Lung microvascular endothelial cell (primary cell): ENCODE measurements at regions not wholly inside any gene's neighbourhood (a gene's known extent, or its start where the extent isn't known, plus 50 kb on each side); places are given as distances from the start of the nearest gene placed in this dataset.

ENCODE experiments used
- DNase-seq, 2 donors: peaks; one replicate each; pipeline versions ENCODE4 v3.0.0 to v3.0.0-alpha.2; 2010; ENCODE audit warnings: low read depth in 2 of 2

DNA sequence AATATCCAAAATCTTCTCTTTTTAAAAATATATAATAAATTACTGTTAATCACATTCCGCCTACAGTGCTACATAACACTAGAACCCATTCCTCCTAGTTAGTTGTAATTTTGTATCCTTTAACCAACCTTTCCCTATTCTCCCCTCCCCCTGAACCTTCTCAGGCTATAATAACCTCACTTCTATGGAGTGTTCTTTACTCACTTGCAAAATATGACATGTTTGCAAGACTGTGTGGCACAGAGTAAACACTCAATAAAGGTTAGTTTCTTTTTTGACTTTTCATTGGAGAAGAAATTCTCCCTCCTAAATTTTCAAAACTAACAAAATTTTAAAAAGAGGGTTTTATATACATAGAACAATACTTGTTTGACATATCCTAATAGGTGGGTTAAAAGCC is 147.0 kb downstream of the FOXA2 start:
- no peak for DNase-seq

DNA sequence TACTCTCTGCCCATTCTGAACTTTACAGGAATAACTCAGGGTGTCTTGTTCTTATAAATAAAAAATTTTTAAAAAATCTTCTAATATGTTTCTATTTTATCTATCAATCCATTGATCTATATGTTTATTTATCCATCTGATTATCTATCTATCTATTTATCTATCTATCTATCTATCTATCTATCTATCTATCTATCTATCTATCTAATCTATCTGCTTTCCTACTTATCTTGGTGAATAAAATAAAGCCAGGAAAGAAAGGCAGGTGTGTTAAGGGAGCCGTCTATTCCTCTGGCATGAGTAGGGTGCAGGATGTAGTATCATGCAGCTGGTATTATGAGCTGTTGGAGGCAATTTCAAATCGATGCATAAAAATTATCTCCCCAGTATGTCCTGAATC is 153.0 kb downstream of the FOXA2 start:
- no peak for DNase-seq

DNA sequence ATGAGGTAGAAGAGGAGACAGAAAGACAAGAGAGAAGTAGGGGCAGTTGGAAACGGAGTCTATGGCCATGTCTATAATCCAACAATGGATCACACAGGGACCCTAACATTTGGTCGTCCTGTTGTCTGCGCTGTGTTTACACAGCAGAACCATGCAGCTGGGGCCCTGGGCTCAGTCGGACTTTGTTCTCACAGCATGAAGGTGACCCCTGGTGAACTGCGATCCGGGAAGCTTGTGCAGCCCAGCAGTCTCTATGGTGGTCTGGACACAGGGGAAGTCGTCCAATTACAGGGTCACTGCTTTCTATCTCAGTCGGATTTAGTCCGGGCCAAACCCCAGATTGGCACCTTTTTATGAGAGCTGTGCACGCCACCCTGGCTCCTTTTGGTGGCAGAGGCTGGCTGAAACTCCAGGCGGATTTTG is 153.6 kb downstream of the FOXA2 start:
- no peak for DNase-seq

DNA sequence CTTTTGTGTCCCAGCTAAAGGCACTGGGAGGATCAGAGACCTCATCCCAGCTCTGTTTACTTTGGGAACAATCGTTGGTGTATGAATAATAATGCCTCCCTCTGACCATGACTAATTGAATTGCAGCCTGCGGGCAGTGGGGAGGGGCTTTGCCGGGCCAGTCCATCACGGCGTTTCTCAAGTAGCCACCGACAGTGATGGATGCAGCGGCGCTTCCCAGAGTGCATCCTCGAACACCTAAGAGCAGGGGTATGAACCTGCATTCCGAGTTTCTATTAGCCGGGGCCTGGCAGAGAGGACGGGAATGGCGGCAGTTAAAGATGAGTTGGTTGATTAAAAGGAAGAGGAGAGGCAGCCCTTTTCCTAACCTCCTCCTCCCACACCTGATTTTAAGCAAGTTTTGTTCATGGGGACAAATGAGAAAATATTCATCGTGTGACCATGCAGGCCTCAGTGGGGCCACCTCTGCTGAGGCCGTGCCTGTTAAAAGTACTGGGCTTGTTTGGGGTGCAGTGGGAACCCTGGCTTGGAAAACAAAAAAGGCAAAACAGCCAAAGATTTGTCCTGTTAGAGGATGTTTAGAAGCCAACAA is 154.1 kb downstream of the FOXA2 start:
- DNase-seq, result no peak

DNA sequence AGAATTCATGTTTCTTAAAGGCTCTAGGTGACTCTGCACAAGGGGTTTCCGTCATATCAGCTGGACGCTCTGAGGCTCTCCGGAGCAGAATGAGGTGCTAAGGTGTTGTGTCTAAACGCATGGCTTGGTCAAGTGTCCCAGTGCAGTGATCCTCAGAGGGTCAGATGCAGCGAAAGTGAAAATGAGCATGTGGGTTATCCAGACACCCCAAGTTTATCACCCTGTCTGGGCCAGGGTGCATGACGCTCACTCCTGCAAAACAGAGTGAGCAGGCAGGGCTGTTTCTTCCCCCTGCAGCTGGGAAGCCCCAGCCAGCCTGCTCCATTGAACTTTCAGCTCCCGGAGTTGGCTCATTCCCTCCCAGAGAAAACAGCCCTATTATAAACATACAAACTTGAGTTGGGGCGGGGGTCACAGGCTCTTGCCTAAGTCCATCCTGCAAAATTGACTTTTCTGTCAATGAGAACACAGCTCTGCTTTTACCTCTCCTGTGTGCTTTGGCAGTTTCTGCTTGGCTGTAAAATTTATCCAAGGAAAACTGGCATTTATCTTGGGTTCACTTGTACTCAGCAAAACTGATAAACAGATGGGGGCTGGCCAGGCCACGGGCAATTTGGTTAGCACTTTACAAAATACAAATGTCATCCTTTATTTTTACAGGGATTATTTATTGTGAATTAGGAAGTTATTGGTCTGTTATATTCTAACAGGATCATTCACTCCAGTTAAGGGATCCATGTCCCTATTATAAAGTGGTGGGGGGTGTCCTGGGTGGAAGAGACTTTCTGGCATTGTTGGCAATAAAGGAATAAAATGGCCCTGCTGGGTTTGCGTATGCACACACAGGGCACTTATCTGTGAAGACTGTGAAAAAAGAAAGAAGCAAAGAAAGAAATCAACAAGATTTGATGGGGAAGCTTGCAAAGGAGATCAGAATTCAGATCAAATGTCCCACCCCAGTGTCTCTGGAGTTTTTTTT is 154.9 kb downstream of the FOXA2 start:
- no peak for DNase-seq

DNA sequence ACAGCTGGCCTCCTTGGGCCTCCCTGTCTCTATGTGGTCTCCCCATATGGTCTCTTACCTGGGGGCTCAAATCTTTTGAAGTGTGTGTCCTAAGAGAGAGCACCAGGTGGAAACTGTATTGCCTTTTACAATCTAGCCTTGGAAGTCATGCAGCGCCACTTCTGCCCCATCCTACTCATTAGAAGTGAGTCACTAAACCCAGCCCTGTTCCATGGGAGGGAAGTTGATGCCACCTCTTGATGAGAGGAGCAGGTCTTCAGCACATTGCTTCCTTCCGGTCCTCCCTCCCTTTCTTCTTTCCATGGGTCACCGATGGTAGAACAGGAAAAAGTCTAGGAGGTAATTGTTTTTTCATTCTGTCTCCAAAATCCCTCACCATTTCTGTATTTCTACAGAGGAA is 156.3 kb downstream of the FOXA2 start:
- DNase-seq, result no peak

DNA sequence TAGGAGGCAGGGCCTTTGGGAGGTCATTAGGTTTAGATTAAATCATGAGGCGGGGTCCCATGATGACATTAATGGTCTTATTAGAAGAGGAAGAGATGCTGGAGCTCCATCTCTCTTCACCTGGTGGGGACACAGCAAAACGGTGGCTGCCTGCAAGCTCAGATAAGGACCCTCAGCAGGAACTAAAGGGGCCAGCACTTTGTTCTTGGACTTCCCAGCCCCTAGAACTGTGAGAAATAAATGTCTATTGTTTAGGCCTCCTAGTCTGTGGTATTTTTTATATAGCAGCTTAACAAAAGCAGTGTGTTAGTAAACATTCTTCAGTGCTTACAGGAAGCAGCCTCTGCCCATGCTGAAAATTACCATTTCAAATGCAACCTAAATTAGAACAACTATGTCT is 157.6 kb downstream of the FOXA2 start:
- DNase-seq, result no peak

DNA sequence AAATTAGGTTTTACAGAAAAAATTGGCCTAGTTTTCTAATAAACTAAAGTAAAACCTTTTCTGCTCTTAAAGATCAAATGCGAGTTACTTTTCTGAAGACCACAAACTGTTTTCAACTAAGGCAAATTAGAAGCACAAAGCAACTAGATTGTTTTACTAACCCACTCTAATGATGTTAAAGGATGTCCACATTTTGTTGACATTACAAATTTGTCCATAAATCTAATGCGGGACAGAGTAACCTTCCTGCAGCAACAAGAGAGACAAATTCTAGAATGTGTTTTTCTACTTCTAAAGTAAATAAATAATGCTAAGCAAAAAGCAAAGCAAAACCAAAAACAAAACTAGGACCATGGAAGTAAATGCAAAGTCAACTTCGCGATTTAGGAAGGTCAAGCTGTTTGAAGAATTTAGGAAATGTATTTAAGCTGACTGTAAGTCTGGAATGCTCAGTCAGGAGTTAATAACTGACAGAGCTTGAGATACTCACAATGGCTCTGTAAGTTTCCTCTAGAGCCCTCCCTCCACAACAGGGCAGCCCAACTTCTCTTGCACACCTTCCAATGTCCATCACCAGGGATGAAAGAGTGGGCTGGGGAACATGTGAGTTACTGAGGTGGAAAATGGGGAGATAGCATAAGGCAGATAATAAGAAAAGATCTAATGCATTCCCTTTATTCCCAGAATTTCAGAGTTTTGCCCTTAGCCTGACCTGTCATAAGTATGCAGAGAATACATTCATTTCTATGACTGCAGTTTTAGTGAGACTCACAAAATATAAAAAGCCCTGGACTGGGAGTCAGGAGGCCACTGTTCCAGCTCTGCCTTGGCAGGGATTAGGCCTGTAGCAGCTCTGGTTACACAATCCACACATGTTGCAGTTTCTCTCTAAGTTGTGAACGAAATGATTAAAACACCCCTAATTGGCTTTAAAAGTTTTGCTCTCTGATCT is 158.8 kb downstream of the FOXA2 start:
- no peak for DNase-seq

DNA sequence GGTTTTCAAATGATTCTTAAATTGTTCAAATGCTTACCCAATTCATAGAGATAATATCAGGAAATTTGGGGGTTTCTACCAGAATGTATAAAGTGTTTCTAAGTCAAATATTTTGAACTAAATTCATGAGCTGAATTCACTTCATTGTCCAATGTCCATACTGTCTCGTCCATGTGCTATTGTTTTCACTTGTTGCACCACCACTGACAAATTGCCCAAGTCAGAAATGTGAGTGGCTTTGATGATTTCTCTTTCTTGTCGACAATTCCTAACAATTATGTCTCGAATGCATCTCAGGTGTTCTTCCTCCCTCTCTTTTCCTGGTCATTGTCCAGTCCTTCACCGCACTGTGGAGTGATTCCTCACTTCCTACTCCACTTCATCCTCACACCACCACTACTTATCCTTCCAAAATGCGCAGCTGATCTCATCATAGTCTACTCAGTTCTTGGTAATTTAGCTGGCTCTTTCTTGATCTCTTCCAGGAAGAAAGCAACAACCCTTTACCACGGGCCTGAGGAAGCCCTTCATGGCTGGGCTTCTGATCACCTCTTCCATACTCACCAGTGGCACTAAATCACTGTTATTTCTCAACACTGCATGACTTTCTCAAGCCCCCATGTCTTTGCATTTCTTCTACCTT is 161.1 kb downstream of the FOXA2 start:
- no peak for DNase-seq

DNA sequence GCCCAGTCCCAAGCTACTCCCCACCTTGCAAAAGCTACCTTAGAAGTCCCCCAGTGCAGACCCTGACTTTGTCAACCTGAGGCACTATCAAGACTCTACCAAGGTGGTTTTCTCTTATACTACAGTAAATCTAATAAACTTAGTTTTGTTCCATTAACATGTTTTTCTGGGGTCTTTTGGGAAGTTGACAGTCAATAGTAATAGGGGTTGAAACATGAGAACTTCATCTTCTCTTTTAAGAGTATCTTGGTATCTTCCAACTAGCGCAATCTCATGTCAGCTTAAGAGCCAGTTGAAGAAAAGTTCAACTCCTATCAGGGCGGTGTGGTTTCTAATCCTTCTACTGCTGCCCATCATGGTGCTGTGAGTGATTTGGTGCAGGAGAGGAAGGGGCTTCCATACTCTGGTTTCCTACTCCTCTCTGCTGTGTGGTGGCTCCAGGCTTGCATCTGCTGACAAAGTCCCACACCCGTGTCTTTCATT is 164.2 kb downstream of the FOXA2 start:
- DNase-seq, result no peak

DNA sequence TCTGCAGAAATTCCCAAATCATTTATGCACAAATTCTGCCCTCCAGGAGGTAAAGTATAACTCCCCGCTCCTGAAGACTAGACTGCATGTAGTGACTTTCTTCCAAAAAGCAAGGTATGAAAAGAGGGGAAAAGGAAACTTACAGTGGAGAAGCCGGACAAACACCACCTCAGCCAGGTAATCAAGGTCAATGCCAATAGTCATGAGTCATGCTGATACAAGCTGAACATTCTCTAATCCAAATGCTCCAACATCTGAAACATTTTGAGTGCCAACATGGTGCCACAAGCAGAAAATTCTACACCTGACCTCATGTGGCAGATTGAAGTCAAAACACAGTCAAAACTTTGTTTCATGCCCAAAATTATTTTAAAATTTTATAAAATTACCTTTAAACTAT is 165.6 kb downstream of the FOXA2 start:
- no peak for DNase-seq

DNA sequence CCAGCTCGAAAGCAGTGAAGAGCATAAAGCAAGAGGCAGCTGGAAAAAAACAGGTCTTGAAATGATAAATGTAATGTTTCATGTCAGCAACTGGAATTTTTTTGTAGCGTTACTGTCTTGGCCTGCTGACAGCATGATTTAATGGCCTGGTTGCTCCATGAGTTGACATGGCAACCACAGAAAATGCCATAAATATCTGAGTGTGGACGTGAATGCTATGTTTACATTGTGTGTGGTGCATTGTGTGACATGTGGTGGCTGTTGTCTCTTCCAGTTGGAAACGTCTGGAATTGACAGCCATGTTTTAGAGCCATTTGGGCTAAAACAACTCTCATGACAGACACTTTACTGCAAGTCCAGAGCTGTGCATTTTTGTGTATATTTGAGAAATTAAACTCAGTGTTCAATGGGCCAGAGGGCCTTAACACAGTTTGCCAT is 170.0 kb downstream of the FOXA2 start:
- DNase-seq, result no peak

DNA sequence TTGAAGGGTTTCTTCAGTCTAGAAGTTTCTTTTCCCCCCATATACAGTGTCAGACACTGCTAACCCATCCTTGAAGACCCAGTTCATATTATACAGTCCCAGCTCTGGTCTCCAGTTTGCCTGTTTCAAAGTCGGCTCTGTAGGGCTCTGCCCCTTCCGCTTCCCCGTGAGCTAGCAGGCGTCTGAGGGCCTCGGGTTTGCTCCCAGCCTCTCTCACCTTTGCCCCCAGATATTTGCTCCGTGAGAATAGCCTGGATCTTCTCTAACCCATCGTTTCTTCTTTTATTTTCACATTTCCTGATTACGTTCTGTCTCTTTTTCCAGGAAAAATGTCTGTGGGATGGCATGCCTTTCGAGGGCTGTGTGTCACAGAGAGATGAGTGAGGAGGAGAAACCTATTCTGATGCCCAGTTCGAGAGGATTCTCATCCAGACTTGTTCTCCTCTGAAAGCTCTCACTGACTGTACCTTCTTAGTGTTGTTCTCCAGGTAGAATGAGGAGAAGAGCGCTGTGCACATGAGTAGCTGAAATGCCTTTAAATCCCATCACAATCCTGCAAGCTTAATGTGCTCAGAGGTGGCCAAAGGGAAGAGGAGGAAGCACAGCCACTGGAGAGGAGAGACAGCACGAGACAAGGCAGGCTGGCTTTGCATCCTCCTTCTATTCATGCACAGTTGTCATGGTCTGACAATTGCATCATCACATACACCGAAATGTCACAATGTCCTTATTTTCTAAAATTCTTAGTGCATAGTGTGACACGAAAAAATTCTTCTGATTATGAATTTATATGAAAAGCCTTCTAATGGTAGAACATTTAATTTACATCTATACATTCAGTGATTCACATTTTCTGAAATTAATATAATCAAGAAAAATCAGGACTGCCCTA is 171.1 kb downstream of the FOXA2 start:
- DNase-seq, result no peak

DNA sequence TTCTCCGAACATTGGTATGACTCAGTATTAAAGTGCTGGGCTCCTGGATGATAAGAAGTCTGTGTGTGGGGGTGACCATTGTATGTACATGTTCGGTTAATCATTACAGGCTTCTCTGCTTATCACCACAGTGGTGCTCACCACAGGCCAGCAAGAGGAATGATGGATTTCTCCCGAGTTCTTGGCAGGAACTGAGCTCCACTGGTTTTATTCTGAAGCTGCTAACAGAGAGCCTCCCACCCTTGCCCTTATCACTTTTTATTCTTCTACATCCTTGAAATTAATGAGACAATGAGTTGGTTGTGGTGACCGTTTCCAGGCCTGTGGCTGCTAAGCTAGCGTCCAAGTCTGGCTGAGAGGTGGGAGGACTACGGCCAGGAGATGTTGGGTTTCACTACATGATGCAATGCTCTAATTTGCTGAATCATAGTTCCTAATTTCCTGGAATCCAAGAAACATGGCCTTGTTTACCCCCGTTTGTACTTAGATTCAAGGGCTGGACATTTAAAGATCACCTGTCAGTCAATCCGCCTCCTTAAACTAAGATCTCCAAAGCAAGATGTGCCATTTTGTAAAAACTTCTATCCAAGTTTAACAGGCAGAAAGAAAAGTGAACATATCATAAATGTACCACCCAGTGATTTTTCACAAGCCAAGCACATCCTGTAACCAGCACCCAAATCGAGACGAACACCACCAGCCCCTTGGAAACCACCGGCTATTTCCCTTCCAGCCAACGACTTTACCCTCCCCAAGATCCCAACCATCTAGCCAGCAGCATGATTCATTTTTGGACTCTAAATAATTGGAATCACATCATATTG is 172.5 kb downstream of the FOXA2 start:
- DNase-seq, result no peak

DNA sequence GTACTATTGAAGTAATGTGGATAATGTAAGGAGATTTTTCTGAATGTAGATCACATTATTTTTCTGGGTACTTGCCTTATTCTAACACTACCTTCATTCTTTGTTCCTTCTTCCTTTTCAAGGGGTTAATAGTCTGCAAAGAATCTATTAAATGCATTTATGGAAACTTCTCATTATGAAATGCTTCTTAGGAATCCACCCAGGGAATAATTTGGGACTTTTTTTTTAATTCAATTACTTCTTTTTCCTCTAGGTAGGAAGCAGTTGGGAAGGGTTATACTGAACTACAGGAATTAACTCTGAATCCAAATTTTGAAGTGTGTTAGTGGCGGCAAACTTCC is 173.1 kb downstream of the FOXA2 start:
- DNase-seq, result no peak

DNA sequence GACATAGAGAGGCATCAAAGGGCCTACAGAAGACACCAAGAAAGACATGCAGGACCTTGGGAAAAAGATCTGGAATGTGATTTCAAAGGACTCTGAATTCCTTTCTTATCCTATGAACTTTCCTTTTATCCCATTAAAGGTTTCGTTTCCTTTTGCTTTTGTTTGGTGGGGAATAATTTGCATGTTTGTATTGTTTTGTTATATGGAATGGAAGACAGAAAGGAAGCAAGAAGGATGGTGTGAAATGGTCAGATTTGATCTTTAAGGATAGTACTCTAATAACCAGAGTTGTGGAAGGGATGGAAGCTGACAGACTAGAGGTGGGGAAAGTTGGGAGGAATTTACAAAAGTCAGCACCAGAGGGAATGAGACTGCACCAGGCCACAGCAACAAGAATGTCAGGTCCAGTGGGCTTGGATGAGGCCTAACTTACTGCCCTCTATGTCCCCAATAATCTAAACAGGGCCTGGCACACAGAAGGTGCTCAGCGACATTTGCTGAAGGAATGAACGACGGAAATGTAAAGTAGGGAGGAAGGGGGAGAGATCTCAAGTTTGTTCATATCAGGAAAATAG is 173.7 kb downstream of the FOXA2 start:
- DNase-seq, result no peak

DNA sequence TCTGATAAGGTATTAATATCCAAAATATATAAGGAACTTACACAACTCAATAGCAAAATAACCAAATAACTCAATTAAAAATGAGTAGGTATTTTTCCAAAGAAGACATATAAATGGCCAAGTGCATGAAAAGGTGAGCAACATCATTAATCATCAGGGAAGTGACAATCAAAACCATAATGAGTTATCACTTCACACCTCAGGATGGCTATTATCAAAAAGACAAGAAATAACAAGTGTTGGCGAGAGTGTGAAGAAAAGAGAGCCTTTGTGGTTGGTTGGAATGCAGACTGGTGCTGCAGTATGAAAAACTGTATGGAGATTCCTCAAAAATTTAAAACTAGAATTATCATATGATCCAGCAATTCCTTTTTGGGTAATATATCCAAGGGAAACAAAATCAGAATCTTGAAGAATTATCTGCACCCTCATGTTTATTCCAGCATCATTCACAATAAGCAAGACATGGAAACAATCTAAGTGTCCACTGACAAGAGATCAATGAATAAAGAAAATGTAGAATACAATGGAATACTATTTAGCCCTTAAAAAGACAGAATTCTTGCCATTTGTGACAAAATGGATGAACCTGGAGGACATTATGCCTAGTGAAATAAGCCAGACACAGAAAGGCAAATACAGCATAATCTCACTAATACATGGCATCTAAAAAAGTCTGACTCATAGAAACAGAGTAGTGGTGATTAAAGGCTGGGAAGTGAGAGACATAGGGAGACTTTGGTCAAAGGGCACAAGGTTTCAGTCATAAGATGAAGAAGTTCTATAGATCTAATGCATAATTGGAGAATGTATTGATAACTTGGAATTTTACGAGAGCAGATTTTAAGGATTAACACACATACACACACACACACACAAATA is 175.6 kb downstream of the FOXA2 start:
- no peak for DNase-seq
